Left lung (tissue), 4 donors: ENCODE measurements at regions not wholly inside any gene's neighbourhood (a gene's known extent, or its start where the extent isn't known, plus 50 kb on each side); places are given as distances from the start of the nearest gene placed in this dataset.

Experiments used
- ATAC-seq: fragments of 200-7000 bp; cut with Tn5 transposase; one replicate; pipeline ENCODE4 v1.9.1; 2020; ENCODE audit warnings: moderate library complexity
- DNase-seq, 4 donors: peaks; one replicate each; pipeline ENCODE4 v3.0.0-alpha.2; 2013 to 2020
- H3K27ac ChIP-seq, 2 donors: fragments of 200-600 bp; sonication (generic) in 1 of 2; one replicate each; pipeline versions ENCODE4 v1.5.0 to v1.8.0; 2020 to 2021
- H3K27me3 ChIP-seq, 2 donors: fragments of 200-600 bp; sonication (generic) in 1 of 2; one replicate each; pipeline versions ENCODE4 v1.5.0 to v1.8.0; 2020 to 2021
- H3K36me3 ChIP-seq, 2 donors: fragments of 200-600 bp; sonication (generic) in 1 of 2; one replicate each; pipeline versions ENCODE4 v1.5.0 to v1.8.0; 2020 to 2021
- H3K4me1 ChIP-seq, 2 donors: fragments of 200-600 bp; one replicate each; pipeline ENCODE4 v1.8.0; 2021
- H3K4me3 ChIP-seq, 2 donors: fragments of 200-600 bp; sonication (generic) in 1 of 2; one replicate each; pipeline versions ENCODE4 v1.5.0 to v1.8.0; 2020 to 2021; ENCODE audit warnings: mild to moderate bottlenecking in 1 of 2
- H3K9me3 ChIP-seq, 2 donors: fragments of 200-600 bp; sonication (generic) in 1 of 2; one replicate each; pipeline versions ENCODE4 v1.5.0 to v1.8.0; 2020 to 2021
- CTCF ChIP-seq, 2 donors: fragments of 200-600 bp; sonication (generic) in 1 of 2; IDR thresholded peaks; one replicate each; pipeline versions ENCODE4 v1.5.0 to v1.8.0; 2021; ENCODE audit warnings: antibody characterized with exemption in 2 of 2
- intact Hi-C, 2 donors: fragments of 100-400 bp; cut with DNase I; formaldehyde crosslinking; loops; one replicate each; pipeline versions ENCODE4 v1.11.2 to v1.14.2; 2022
- donor health status: DM: no; HTN: yes; CAD: no.
- donor health status: DM: no; HTN: no; CAD: no.

DNA sequence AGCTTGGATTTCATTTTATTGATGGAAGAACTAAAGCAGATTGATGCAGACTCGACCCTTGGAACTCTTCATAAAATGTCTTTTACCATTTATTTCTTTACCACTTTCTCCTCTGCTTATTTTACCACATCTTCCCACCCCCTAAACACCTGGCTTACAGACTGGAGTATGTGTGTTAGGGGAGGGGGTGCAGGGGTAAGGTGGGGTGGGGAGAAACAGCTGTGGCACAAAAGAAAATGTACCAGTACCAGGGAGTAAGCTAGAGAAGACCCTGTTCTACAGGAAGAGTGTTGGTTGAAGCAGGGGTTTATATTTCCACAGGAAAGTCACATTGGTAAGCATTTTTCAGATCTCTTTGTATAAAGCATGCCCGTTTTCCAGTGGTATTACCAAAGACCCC is 312.7 kb upstream of the MTNR1B start:
- no peak overlapping the region for H3K4me3 ChIP-seq
- H3K9me3 ChIP-seq = no peaks in the 10 kb centered on the region
- intact Hi-C loops = no loop called here
- ATAC-seq (no peak), DNase-seq (no peak)
- no peaks in the 10 kb centered on the region for H3K36me3 ChIP-seq
- no peak for TF ChIP-seq CTCF (IDR thresholded peaks at IDR 0.05)
- no peaks in the 10 kb centered on the region for H3K4me1 ChIP-seq
- no peak overlapping the region for H3K27ac ChIP-seq
- H3K27me3 ChIP-seq = no peaks in the 10 kb centered on the region

DNA sequence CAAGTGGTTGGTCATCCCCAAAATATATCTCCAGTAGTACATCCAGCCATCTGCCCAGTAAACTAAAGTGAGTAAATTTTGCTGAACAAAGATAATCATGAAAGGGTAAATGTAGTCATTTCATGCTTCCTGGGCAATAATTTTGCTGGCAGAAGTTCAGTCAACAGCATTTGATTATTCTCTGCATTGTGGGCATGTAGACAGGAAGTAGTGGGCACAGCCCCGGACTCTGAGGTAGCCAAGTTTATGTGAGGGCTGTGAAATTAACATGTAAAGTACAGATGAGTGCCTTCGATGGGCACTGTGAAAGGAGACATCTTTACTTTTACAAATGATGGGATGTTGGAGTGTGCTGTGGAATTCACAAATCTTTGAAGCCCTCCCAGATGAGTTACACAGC is 312.2 kb upstream of the MTNR1B start:
- H3K9me3 ChIP-seq = no peaks in the 10 kb centered on the region
- DNase-seq (no peak), ATAC-seq (no peak)
- TF ChIP-seq CTCF (IDR thresholded peaks at IDR 0.05) = no peak
- no peaks in the 10 kb centered on the region for H3K4me1 ChIP-seq
- no peaks in the 10 kb centered on the region for H3K36me3 ChIP-seq
- intact Hi-C loops = no loop called here
- H3K27me3 ChIP-seq = no peaks in the 10 kb centered on the region
- no peak overlapping the region for H3K27ac ChIP-seq
- no peak overlapping the region for H3K4me3 ChIP-seq

GRCh38 chr11:92658733-92659132 is 310.7 kb upstream of the MTNR1B start:
- Histone ChIP-seq H3K9me3 (no peaks in the 10 kb centered on the region), H3K4me1 (no peaks in the 10 kb centered on the region), H3K27me3 (no peaks in the 10 kb centered on the region), H3K4me3 (no peak overlapping the region), H3K36me3 (no peaks in the 10 kb centered on the region), H3K27ac (no peak overlapping the region)
- no peak for DNase-seq
- intact Hi-C loops = no loop called here
- no peak for ATAC-seq
- TF ChIP-seq CTCF (IDR thresholded peaks at IDR 0.05) = no peak

- H3K4me1 ChIP-seq = no peaks in the 10 kb centered on the region
- no peaks in the 10 kb centered on the region for H3K36me3 ChIP-seq
- ATAC-seq (no peak), DNase-seq (no peak)
- intact Hi-C loops = no loop called here
- no peak for TF ChIP-seq CTCF (IDR thresholded peaks at IDR 0.05)
- H3K27ac ChIP-seq = no peak overlapping the region
- H3K27me3 ChIP-seq = no peaks in the 10 kb centered on the region
- H3K4me3 ChIP-seq = no peak overlapping the region
- no peaks in the 10 kb centered on the region for H3K9me3 ChIP-seq
Measured at GRCh38 chr11:92659793-92660192, 309.7 kb upstream of the MTNR1B start.

DNA sequence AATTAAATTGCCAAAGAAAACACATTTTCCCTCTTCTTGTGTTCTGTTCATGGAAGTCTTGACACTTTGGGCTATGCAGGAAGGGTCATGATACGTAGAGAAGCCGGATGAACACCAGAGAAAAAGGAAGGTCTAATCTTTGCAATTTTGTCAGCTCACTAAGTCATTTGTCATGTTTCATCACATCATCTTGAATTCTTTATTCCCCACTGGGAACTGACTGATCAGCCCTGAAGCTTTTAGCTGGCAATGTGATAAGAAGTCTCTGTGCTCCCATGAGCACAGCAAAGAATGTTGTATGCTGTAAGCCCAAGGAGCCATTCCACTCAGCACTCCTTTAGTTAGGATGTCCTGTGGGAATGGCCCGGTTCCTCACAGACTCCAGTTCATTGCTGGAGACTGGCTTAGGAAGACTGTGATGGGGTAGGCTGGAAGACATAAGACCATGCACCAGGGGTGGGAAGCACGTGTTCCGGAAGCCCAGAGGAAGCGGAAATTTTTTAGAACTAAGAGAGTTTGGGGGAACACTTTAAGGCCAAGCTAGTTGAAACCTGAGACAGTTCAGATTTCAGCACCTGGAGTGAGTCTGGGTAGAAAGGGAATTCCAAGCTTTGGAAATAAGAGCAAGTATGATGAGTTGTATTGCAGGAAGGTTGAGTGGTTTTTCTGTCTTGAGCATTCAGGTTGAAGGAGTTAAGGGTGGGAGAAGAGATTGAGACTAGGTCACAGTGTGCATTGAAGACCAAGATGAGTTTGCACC is 306.7 kb upstream of the MTNR1B start:
- H3K27ac ChIP-seq = no peak overlapping the region
- no peaks in the 10 kb centered on the region for H3K27me3 ChIP-seq
- no peak for TF ChIP-seq CTCF (IDR thresholded peaks at IDR 0.05)
- ATAC-seq = no peak
- H3K4me3 ChIP-seq = no peak overlapping the region
- no peak for DNase-seq
- intact Hi-C loops = no loop called here
- no peaks in the 10 kb centered on the region for H3K36me3 ChIP-seq
- H3K4me1 ChIP-seq = no peaks in the 10 kb centered on the region
- no peaks in the 10 kb centered on the region for H3K9me3 ChIP-seq
